WERI-Rb-1 (cell line): ENCODE measurements at regions not wholly inside any gene's neighbourhood (a gene's known extent, or its start where the extent isn't known, plus 50 kb on each side); places are given as distances from the start of the nearest gene placed in this dataset.

Experiments used
- DNase-seq: peaks from one replicate; pipeline ENCODE4 v3.0.0-alpha.2; 2020
- H3K27ac ChIP-seq: fragments of 250-450 bp; sonication (Bioruptor Pico); 2 replicates; pipeline ENCODE4 v1.5.1; 2020; ENCODE audit warnings: mild to moderate bottlenecking, moderate library complexity
- H3K27me3 ChIP-seq: fragments of 250-450 bp; sonication (Bioruptor Pico); 2 replicates; pipeline ENCODE4 v1.5.1; 2021; ENCODE audit warnings: mild to moderate bottlenecking, low read depth, moderate library complexity; ENCODE audit not compliant: insufficient read depth, severe bottlenecking
- H3K36me3 ChIP-seq: fragments of 250-450 bp; sonication (Bioruptor Pico); 2 replicates; pipeline ENCODE4 v1.5.1; 2020; ENCODE audit warnings: mild to moderate bottlenecking, moderate library complexity
- H3K4me3 ChIP-seq: 2 replicates; pipeline ENCODE4 v1.5.1; 2011; ENCODE audit warnings: low read depth, mild to moderate bottlenecking, control low read depth, low read length
- H3K9me3 ChIP-seq: fragments of 250-450 bp; sonication (Bioruptor Pico); 2 replicates; pipeline ENCODE4 v1.5.1; 2021; ENCODE audit warnings: mild to moderate bottlenecking, moderate library complexity; ENCODE audit not compliant: severe bottlenecking
- TF ChIP-seq, protein P1 (sequence below): IDR thresholded peaks from 2 replicates; pipeline ENCODE4 v1.5.1; 2011; ENCODE audit warnings: low read depth, mild to moderate bottlenecking, control low read depth, inconsistent platforms, low read length

DNA sequence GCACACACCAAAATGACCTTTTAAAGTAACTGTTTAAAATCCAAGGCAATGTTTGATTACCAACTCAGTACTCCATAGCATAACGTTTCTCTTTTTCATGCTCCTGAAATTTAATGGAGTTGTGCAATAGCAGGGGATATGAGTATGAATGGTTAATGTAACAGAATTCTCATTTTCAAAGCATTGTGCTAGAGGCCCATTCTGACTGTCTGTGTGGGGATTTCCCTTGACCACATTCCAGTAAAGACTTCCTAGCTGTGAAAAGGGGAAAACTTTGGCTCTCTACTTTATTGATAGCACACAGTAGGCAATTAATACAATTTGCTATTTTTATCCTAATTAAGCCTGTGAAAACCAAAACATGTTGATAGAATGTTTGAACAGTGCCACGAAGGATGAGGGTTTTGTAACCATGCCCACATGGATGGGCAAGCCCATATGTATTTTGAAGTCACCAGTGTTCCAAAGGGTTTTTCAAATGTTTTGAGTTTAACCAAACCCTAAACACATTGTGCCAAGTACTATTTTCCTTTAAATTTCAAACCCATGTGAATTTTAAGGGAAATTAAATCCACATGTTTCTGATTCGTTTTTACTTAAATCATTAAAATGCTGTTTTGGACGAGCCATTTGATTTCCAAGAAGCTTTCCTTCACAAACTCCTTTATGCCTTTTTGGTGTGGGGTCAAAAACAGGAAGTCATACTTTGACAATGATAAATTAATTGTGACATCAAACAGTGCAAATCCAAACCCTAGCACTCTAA, 261.2 kb downstream of the SHOX2 start:
- no peak for DNase-seq
- H3K27ac ChIP-seq: no peak overlapping the region
- no peaks in the 10 kb centered on the region for H3K36me3 ChIP-seq
- no peaks in the 10 kb centered on the region for H3K9me3 ChIP-seq
- TF ChIP-seq, protein P1, sequence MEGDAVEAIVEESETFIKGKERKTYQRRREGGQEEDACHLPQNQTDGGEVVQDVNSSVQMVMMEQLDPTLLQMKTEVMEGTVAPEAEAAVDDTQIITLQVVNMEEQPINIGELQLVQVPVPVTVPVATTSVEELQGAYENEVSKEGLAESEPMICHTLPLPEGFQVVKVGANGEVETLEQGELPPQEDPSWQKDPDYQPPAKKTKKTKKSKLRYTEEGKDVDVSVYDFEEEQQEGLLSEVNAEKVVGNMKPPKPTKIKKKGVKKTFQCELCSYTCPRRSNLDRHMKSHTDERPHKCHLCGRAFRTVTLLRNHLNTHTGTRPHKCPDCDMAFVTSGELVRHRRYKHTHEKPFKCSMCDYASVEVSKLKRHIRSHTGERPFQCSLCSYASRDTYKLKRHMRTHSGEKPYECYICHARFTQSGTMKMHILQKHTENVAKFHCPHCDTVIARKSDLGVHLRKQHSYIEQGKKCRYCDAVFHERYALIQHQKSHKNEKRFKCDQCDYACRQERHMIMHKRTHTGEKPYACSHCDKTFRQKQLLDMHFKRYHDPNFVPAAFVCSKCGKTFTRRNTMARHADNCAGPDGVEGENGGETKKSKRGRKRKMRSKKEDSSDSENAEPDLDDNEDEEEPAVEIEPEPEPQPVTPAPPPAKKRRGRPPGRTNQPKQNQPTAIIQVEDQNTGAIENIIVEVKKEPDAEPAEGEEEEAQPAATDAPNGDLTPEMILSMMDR: no peak
- no peaks in the 10 kb centered on the region for H3K27me3 ChIP-seq
- no peak overlapping the region for H3K4me3 ChIP-seq

DNA sequence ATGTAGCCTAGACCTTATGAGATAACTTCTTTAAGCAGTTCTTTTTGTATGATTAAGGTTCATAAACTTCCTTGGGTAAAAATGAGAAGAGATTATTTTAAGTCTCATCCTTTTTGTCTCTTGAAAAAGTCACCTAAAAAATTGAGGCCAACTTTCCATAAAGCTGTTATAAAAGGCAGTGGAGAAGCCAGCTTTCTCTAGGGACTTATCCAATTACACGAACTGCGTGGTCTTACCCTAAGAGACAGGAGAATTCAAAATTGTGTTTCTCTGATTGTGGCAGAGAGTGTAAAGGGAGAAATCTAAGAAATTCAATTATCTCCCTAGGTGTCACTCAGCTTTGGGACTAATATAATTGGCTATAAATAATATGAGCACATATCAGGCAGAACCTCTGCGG, 262.0 kb downstream of the SHOX2 start:
- H3K4me3 ChIP-seq: no peak overlapping the region
- H3K36me3 ChIP-seq: no peaks in the 10 kb centered on the region
- no peaks in the 10 kb centered on the region for H3K9me3 ChIP-seq
- H3K27ac ChIP-seq: no peak overlapping the region
- no peaks in the 10 kb centered on the region for H3K27me3 ChIP-seq
- TF ChIP-seq, protein P1: no peak
- DNase-seq: no peak

DNA sequence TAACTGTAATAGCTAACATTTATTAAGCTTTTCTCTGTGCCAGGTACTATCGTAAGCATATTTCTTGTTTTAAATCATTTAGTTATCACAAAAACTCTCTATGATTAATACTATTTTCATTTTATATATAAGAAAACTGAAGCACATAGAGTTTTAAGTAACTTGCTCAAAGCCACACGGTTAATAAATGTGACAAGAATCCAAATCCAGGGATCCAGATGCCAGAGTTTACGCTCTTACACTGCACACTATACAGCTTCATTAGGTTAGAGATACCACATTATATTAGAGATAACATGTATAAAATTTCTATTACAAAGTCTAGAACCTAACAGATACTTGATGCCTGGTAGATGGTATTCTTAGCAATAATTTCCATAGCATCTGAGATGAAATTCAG, 265.2 kb downstream of the SHOX2 start:
- TF ChIP-seq, protein P1: no peak
- Histone ChIP-seq H3K36me3 (no peaks in the 10 kb centered on the region), H3K27me3 (no peaks in the 10 kb centered on the region), H3K4me3 (no peak overlapping the region), H3K27ac (no peak overlapping the region), H3K9me3 (no peaks in the 10 kb centered on the region)
- DNase-seq: no peak

DNA sequence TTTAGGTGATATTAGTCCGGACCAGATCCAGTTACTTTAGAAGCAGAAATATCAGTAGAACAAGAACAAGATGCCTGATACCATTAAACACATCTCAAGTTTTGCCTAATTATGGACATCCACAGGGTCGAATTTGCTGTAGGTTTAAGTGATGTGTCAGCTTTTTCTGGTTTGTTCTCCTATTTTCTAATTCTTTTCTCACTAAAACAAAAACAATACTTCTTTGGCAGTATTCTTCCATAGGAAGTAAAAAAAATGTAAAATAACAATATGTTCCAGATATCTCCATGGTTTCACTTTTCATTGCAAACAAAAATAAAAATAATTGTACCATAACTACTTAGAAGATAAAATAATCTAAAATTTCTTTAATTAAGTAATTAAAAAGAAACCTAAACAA, 265.7 kb downstream of the SHOX2 start:
- Histone ChIP-seq H3K27ac (no peak overlapping the region), H3K4me3 (no peak overlapping the region), H3K36me3 (no peaks in the 10 kb centered on the region), H3K9me3 (no peaks in the 10 kb centered on the region), H3K27me3 (peaks cover 2% of the 10 kb centered on the region)
- no peak for DNase-seq
- TF ChIP-seq, protein P1: no peak

DNA sequence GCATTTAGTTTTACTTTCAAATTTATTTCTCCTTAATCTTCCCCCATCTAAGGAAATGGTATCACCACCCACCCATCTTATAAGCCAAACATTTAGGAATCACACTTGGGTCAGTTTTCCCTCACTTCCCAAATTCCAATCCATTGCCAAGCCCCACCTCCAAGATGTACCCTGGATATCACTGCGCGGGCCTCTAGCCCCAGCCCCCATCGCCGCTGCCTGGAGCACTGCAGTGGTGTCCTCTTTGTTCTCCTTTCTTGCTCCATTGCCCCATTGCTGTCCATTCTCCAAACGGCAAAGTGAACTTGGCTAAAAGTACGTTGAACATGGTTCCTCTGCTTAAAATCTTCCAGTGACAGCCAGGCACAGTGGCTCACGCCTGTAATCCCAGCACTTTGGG, 267.8 kb downstream of the SHOX2 start:
- H3K4me3 ChIP-seq: no peak overlapping the region
- no peaks in the 10 kb centered on the region for H3K36me3 ChIP-seq
- TF ChIP-seq, protein P1: no peak
- H3K27ac ChIP-seq: no peak overlapping the region
- H3K9me3 ChIP-seq: no peaks in the 10 kb centered on the region
- no peak for DNase-seq
- H3K27me3 ChIP-seq: peaks cover 2% of the 10 kb centered on the region

DNA sequence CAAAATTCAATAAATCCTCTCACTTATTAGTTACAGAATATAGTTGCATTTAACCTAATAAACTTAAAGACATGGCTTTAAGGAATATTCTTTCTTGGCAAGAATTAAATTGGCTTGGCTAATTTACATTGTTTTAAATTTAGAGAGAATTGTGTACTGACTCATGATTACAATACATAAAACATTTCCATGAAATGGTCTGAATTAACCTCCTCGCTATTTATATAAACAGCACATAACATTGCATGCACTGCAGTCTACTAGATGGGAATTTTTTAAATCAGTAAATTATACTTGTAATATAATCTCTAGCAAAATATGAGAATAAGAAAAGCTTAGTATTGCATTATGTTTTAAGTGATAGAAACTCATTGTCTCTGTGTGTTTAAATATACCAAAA, 268.9 kb downstream of the SHOX2 start:
- Histone ChIP-seq H3K9me3 (no peaks in the 10 kb centered on the region), H3K4me3 (no peak overlapping the region), H3K27me3 (peaks cover 2% of the 10 kb centered on the region), H3K27ac (no peak overlapping the region), H3K36me3 (no peaks in the 10 kb centered on the region)
- TF ChIP-seq, protein P1: no peak
- no peak for DNase-seq
